ENCODE measurements at regions not wholly inside any gene's neighbourhood (a gene's known extent, or its start where the extent isn't known, plus 50 kb on each side); places are given as distances from the start of the nearest gene placed in this dataset.

GRCh38 chr2:52775674-52776073, 991.9 kb upstream of the CHAC2 start:
- TF ChIP-seq ZNF785 (tag by site-specific recombination; IDR thresholded peaks at IDR 0.05), result no peak
- TF ChIP-seq ZNF548 (tag by site-specific recombination; IDR thresholded peaks at IDR 0.05), result no peak
- TF ChIP-seq ZNF692 (tag by site-specific recombination; IDR thresholded peaks at IDR 0.05), result no peak
- TF ChIP-seq ZNF544 (tag by site-specific recombination; IDR thresholded peaks at IDR 0.05), result no peak
- no peak for TF ChIP-seq ZNF837 (tag by site-specific recombination; IDR thresholded peaks at IDR 0.05)
- TF ChIP-seq ZNF501 (tag by site-specific recombination; IDR thresholded peaks at IDR 0.05), result no peak
- no peak for TF ChIP-seq TSHZ1 (tag by site-specific recombination; IDR thresholded peaks at IDR 0.05; ENCODE audit: borderline replicate concordance)
- TF ChIP-seq ZNF530 (tag by site-specific recombination; IDR thresholded peaks at IDR 0.05; ENCODE audit: low read depth), result no peak
- no peak for TF ChIP-seq ZNF473 (tag by site-specific recombination; IDR thresholded peaks at IDR 0.05)
- H3K9me3 ChIP-seq (ENCODE audit: control insufficient read depth, insufficient read depth, low read depth, low read length), result no peaks in the 10 kb centered on the region
- H3K27ac ChIP-seq (ENCODE audit: extremely low read depth, low read depth, low read length), result no peak overlapping the region
- H3K4me3 ChIP-seq (ENCODE audit: low read depth, low read length), result no peak overlapping the region
- no peaks in the 10 kb centered on the region for H3K36me3 ChIP-seq (ENCODE audit: control insufficient read depth in 2 of 2, insufficient read depth in 1 of 2, low read length in 2 of 2)
- ChIA-PET CTCF (no interaction called here), POLR2A (no interaction called here)
- no peaks in the 10 kb centered on the region for H3K4me1 ChIP-seq (ENCODE audit: control insufficient read depth, insufficient read depth, low read length)

- no peaks in the 10 kb centered on the region for H3K36me3 ChIP-seq (ENCODE audit: control insufficient read depth in 2 of 2, insufficient read depth in 1 of 2, low read length in 2 of 2)
- no peak overlapping the region for H3K4me3 ChIP-seq (ENCODE audit: low read depth, low read length)
- H3K27ac ChIP-seq (ENCODE audit: extremely low read depth, low read depth, low read length), result no peak overlapping the region
- no peaks in the 10 kb centered on the region for H3K4me1 ChIP-seq (ENCODE audit: control insufficient read depth, insufficient read depth, low read length)
- no peaks in the 10 kb centered on the region for H3K9me3 ChIP-seq (ENCODE audit: control insufficient read depth, insufficient read depth, low read depth, low read length)
- no peak for TF ChIP-seq ZSCAN18 (tag by site-specific recombination; IDR thresholded peaks at IDR 0.05)
- no peak for TF ChIP-seq ATF2 (tag by site-specific recombination; IDR thresholded peaks at IDR 0.05; ENCODE audit: low read depth)
- TF ChIP-seq ZNF660 (tag by site-specific recombination; IDR thresholded peaks at IDR 0.05), result no peak
- TF ChIP-seq ZNF623 (tag by site-specific recombination; IDR thresholded peaks at IDR 0.05), result no peak
- no peak for TF ChIP-seq ZNF211 (tag by site-specific recombination; IDR thresholded peaks at IDR 0.05; ENCODE audit: low read depth)
- no peak for TF ChIP-seq ZNF555 (tag by site-specific recombination; conservative IDR thresholded peaks at IDR 0.05)
- TF ChIP-seq ZNF157 (tag by site-specific recombination; IDR thresholded peaks at IDR 0.05), result no peak
- TF ChIP-seq ZBTB21 (tag by site-specific recombination; IDR thresholded peaks at IDR 0.05), result no peak
- no peak for TF ChIP-seq GLIS2 (tag by site-specific recombination; IDR thresholded peaks at IDR 0.05)
- ChIA-PET CTCF (interaction anchor here (0.6 kb wide), 1 partner anchor 1371 kb away, joined by 3 read pairs; no protein-coding TSS in a partner anchor), POLR2A (no interaction called here)
These were observed 1001.9 kb upstream of the CHAC2 start for GRCh38 chr2:52765735-52766134.
